Dermis microvascular lymphatic vessel endothelial cell (primary cell): ENCODE measurements at regions not wholly inside any gene's neighbourhood (a gene's known extent, or its start where the extent isn't known, plus 50 kb on each side); places are given as distances from the start of the nearest gene placed in this dataset.
"Not testable (repeated sequence)": the region's sequence is repeated elsewhere in the genome, so short reads cannot be mapped to it uniquely, and the experiment has no call there.

Source experiments
- DNase-seq, 2 donors: peaks; one replicate each; pipeline versions ENCODE4 v3.0.0 to v3.0.0-alpha.2; 2010; ENCODE audit warnings: low read depth in 2 of 2

- DNase-seq: no peak
These were observed 216.1 kb downstream of the MEF2C start for GRCh38 chr5:88666761-88667495.

GRCh38 chr5:88665750-88666215, 217.2 kb downstream of the MEF2C start:
- no peak for DNase-seq

- no peak for DNase-seq
These were observed 218.3 kb downstream of the MEF2C start for GRCh38 chr5:88664645-88665044.

- DNase-seq: no peak
These were observed 219.2 kb downstream of the MEF2C start for GRCh38 chr5:88663793-88664216.

GRCh38 chr5:88662846-88663245, 220.1 kb downstream of the MEF2C start:
- DNase-seq: no peak

GRCh38 chr5:88661806-88662207, 221.2 kb downstream of the MEF2C start:
- no peak for DNase-seq

- peak in 1 of 2 donors; percentile 60 for DNase-seq
These were observed 221.8 kb downstream of the MEF2C start for GRCh38 chr5:88660947-88661805.

GRCh38 chr5:88660264-88660946, 222.6 kb downstream of the MEF2C start:
- no peak for DNase-seq

GRCh38 chr5:88659529-88660263, 223.3 kb downstream of the MEF2C start:
- no peak for DNase-seq

GRCh38 chr5:88658886-88659285, 224.1 kb downstream of the MEF2C start:
- no peak for DNase-seq

- no peak for DNase-seq
These were observed 224.8 kb downstream of the MEF2C start for GRCh38 chr5:88657906-88658775.

GRCh38 chr5:88657136-88657535, 225.8 kb downstream of the MEF2C start:
- DNase-seq: no peak

- DNase-seq: no peak
These were observed 226.6 kb downstream of the MEF2C start for GRCh38 chr5:88656221-88656950.

GRCh38 chr5:88653471-88653870, 229.5 kb downstream of the MEF2C start:
- DNase-seq: no peak

- DNase-seq: no peak
These were observed 235.1 kb downstream of the MEF2C start for GRCh38 chr5:88647901-88648300.

GRCh38 chr5:88646866-88647265, 236.1 kb downstream of the MEF2C start:
- DNase-seq: no peak

GRCh38 chr5:88644676-88645075, 238.3 kb downstream of the MEF2C start:
- no peak for DNase-seq

GRCh38 chr5:88643315-88643714, 239.7 kb downstream of the MEF2C start:
- no peak for DNase-seq

GRCh38 chr5:88634014-88634413, 249.0 kb downstream of the MEF2C start:
- DNase-seq: no peak

- not testable (repeated sequence) for DNase-seq
These were observed 260.1 kb downstream of the MEF2C start for GRCh38 chr5:88622890-88623289.
